ENCODE measurements at regions not wholly inside any gene's neighbourhood (a gene's known extent, or its start where the extent isn't known, plus 50 kb on each side); places are given as distances from the start of the nearest gene placed in this dataset.
A peak's percentile ranks its signal among the peaks of the same experiment; 100 is the strongest.

GRCh38 chr5:56620903-56621677, 194.3 kb upstream of the MAP3K1 start (continued):
- no peak for TF ChIP-seq ZNF687 (CRISPR knock-in tag; IDR thresholded peaks at IDR 0.05)
- TF ChIP-seq YEATS4 (CRISPR knock-in tag; IDR thresholded peaks at IDR 0.05; ENCODE audit: borderline replicate concordance): no peak
- 0 out of 2 replicates have a peak, but pooled peaks have one; percentile 33 for TF ChIP-seq PRDM15 (CRISPR knock-in tag; IDR thresholded peaks at IDR 0.05)
- peak; percentile 55 for TF ChIP-seq GATAD2A (CRISPR knock-in tag; IDR thresholded peaks at IDR 0.05)
- no peak for TF ChIP-seq ARID4A (CRISPR knock-in tag; IDR thresholded peaks at IDR 0.05; ENCODE audit: borderline replicate concordance)
- no peak for TF ChIP-seq KLF15 (CRISPR knock-in tag; IDR thresholded peaks at IDR 0.05; ENCODE audit: borderline replicate concordance)
- TF ChIP-seq SOX5 (CRISPR knock-in tag; IDR thresholded peaks at IDR 0.05; ENCODE audit: borderline replicate concordance): peak; percentile 37; the same call in 1 of the 2 replicates
- no peak for TF ChIP-seq MIER3 (CRISPR knock-in tag; IDR thresholded peaks at IDR 0.05; ENCODE audit: borderline replicate concordance)
- TF ChIP-seq ISL2 (CRISPR knock-in tag; IDR thresholded peaks at IDR 0.05): no peak
- no peak for TF ChIP-seq FLYWCH1 (CRISPR knock-in tag; IDR thresholded peaks at IDR 0.05)
- TF ChIP-seq PATZ1 (CRISPR knock-in tag; IDR thresholded peaks at IDR 0.05): no peak
- 0 out of 2 replicates have a peak, but pooled peaks have one; percentile 25 for TF ChIP-seq ZNF644 (CRISPR knock-in tag; IDR thresholded peaks at IDR 0.05; ENCODE audit: low read depth)
- no peak for TF ChIP-seq ZNF136 (CRISPR knock-in tag; IDR thresholded peaks at IDR 0.05; ENCODE audit: low read depth)
- TF ChIP-seq HNF4A (CRISPR knock-in tag; IDR thresholded peaks at IDR 0.05): peak; percentile 67
- peak; percentile 27; the same call in 1 of the 2 replicates for TF ChIP-seq HMG20A (CRISPR knock-in tag; IDR thresholded peaks at IDR 0.05; ENCODE audit: borderline replicate concordance)

All from HepG2 (cell line).